ENCODE measurements at regions not wholly inside any gene's neighbourhood (a gene's known extent, or its start where the extent isn't known, plus 50 kb on each side); places are given as distances from the start of the nearest gene placed in this dataset.

GRCh38 chr11:114921697-114922096 lies 243.4 kb downstream of the NXPE2 start:
- TF ChIP-seq CTCF (IDR thresholded peaks at IDR 0.05) (no peak), EP300 (IDR thresholded peaks at IDR 0.05) (no peak), POLR2AphosphoS5 (IDR thresholded peaks at IDR 0.05) (no peak)
